Ureter (tissue), 1 donor: ENCODE measurements at regions not wholly inside any gene's neighbourhood (a gene's known extent, or its start where the extent isn't known, plus 50 kb on each side); places are given as distances from the start of the nearest gene placed in this dataset.
"Not testable (repeated sequence)": the region's sequence is repeated elsewhere in the genome, so short reads cannot be mapped to it uniquely, and the experiment has no call there.

Experiments
- DNase-seq: peaks from one replicate; pipeline ENCODE4 v3.0.0-alpha.2; 2020; ENCODE audit warnings: low spot score
- donor health status: DM: yes; HTN: yes; CAD: no.

DNA sequence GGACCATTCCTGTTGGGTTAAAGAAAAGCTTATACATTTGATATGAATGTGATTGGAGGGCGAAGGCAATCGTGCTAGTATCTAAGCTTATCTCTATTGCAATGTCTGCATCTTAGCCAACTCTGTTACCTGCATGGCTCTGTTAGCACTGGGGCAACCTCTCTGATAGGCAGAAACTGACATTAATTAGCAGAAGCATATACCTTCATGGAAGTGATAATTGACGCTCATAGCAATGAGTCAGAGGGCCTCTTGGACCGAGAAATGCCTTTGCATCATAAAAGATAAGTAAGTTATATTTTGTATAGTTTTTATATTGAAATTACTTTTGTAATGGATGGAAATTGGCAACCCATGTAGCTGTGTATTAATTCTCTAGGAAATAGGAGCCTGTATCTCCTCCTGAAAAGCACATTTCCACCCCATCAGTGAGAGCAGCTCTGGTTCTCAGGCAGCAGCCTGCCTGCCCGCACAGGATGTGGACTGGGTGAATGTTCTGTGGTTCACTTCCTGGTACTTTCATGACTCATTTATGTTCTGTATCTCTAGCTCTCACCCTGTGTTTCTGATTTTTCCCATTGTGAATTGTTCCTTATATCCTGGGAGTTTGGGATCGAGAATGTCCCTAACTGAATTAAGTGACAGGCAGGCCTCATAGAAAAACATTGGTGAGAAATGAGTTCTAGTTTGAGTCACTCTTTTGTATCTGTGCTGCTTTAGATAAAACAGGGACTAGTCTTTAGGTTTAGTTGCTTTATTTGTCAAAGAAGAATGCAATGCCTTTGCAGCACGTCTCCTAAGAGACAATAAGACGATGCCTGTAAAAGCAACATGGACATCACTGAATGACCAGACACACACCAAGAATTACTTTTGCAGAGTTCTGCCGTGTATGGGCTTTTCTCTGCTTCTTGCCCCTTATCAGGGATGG lies 344.9 kb downstream of the DCDC2C start:
- DNase-seq, result no peak

DNA sequence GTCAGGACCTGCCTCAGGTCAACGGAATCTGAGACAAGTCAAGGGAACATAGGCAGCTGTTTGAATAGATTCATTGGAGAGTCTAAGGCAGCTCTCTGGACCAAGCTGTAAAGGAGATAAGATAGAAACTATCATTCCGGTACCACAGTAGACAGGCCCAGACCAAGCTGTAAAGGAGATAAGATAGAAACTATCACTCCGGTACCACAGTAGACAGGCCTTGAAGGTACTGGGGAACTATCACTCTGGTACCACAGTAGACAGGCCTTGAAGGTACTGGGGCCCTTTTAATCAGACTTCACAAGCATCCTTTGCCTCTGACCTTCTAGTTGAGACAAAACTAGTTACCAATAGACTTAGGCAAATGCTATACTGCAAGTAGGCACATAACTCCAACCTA lies 346.1 kb downstream of the DCDC2C start:
- DNase-seq, result no peak

DNA sequence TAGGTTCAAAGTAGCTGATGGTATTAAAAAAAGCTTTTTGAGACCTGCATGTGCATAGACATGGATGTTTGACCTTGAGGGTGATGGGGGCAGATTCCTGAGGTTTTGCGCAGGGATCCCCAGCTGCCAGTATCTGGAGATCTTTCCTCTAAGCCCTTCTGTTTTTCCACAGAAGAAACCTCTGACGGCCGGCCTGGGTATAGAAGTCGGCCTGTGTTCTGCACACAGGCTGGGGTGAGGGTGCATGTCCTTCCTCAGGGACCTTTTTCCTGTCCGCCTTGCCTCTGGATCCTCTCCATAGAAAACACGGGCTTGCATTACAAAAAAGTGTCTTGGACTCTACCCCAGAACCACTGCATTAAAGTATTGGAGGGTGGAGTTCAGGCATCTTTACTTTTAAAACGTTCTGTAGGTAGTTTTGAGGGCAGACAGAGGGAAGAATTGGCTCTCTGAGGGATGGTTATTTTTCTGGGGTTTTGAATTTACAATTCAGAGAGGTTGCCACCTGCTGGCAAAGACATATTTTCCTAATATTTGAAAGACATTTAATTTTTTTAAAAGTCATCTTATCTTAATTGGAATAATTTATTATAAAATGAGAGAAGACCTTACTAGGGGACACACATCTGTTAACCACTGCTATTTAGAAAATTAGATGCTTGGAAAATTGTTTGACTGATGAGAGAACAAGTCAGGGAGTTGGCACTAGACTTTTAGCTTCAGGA lies 350.6 kb downstream of the DCDC2C start:
- DNase-seq, result no peak

DNA sequence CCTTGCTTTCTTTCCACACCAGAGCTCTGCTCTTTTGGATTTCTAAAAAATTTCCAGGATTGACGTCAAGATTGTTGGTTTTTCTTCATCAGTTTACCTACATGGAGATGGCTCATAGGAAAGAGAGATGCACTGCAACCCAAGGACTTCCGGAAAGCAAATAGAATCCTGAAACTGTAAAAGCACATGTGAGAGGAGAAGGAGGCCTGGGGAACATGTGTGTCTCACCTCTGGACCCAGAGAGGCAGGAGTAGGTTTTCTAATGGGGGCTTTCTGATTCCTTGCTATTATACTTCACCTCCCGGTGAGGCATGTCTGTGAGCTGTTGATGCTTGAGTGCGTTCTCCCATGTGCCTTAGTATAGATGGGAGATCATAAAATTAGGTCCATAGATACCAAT lies 362.8 kb downstream of the DCDC2C start:
- DNase-seq, result no peak

DNA sequence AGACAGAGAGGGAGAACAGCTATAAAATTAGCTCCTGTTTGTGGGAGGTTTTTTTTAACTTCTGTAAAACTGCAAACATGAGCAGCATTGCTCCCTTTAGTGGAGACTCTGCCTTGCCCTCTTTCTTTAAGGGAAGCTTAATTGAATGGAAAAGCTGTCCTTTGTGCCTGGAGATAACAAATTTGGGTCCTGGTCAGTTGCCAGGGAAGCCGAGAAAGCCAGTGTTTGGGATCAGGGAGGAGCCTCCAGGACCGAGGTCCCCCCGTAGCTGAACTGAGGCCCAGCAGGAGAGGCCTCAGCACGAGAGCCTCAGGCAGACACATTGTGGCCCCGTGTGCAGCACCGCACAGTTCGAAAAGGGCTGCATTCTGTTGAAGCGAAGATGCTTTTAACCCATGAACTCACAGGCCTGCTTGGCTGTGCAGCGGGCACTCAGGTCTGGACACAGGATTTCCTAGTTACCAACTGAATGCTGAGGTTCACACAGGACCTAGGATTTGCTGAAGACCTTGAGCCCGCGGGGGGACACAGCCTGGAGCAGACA lies 369.7 kb downstream of the DCDC2C start:
- DNase-seq, result no peak

DNA sequence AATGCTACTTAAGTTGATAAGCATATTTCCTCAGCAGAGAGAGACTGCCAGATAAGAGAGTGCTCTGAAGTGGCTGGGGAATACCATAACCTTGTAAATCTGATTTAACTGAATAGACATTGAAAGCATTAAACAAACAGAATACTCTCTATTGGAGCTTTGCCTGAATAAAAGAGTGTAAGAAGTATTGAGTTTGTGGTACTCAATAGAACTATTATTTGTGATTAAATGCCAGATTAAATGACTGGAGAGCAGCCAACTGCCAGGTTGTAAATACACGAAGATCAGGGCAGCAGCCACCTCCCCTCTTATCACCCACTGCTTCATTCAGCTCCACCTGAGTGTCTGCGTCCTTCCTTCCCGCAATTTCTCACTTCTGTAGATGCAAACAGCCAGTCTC lies 373.6 kb downstream of the DCDC2C start:
- no peak for DNase-seq

DNA sequence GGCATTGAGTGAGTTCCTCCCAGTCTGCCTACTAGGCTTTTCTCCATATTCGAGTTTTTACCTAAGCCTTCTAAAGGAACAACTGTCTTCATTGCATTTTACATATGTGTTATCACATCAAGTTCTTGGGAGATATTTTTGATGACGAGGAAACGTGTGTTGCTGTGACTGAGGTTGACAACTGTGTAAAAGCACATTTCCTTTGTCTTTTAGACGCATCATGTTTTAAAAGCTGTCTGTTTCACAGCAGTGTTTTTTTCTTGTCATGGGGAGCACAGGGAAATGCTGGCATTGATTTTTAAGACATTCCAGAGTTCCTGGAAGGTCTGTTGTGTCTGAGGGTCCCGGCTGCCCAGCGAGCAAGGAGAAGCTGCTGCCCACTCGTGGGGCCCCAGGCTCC lies 381.8 kb downstream of the DCDC2C start:
- no peak for DNase-seq

DNA sequence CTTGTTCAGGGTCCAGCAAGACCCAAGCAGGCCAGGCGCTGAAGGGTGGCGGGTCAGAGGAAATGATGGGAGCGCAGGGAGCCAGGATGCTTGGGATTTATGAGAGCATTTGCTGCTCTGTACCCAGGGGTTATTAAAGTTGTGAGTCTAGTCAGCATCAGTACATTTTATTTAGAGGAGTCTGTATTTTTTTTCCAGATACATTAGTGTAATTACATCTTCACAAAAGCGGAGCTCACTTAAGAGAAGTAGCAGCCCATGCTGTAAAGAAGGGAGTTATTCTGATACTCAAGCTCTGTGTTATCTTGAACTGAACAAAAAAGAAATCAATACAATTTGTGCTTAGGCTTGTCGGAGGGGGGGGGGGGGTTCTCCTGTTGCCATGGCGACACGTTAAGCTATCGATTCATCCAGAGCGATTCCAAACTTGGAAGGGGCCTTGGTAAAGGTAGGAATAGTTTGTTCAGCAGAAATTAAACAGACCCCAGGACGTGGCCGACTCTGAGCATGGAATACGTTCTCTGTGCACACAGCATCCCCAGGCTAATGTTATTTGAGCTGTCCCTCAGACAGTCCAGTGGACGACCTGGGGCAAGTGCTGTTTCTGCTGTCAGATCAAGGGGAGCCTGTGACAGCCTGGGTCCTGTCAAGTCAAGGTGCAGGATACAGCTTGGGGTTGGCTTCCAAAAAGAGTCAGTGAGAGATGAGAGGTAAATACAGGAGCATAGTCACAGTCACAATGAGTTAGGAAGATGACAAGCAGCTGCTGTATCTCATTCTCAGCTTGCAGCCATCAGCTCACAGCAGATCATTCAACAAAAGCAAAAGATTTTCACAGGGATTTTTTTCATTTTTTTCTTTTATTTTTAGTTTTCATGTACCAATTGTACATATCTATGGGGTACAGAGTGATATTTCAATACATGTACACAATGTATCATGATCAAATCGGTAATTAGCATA lies 387.6 kb downstream of the DCDC2C start:
- no peak for DNase-seq

DNA sequence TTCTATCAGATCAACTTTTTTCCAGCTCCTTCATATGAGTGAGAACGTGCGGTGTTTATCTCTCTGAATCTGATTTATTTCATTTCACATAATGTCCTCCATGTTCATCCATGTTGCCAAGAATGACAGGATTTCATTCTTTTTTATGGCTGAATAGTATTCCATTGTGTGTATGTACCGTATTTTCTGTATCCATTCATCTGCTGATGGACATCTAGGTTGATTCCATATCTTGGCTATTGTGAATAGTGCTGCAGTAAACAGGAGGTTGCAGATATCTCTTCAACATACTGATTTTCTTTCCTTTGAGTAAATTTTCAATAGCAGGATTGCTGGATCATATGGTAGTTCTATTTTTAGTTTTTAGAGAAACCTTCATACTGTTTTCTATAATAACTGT lies 388.5 kb downstream of the DCDC2C start:
- DNase-seq, result no peak

DNA sequence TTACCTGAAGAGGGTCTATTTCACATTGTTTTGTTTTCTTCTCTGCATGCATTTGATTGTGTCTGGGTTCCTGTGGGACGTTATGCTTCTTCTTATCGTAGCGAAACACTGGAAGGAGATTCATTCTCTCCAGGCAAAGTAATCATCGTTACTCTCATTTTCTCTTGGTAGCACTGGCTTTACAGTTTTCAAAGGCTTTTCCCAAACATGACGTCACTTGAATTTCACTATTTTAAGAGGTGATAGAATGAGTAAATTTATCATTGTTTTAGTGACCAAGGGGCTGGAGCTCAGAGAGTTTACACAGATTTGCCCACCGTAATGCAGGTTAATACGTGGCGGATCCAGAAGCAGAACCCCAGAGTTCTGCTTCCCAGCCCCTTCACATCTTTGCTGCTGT lies 391.4 kb downstream of the DCDC2C start:
- no peak for DNase-seq

DNA sequence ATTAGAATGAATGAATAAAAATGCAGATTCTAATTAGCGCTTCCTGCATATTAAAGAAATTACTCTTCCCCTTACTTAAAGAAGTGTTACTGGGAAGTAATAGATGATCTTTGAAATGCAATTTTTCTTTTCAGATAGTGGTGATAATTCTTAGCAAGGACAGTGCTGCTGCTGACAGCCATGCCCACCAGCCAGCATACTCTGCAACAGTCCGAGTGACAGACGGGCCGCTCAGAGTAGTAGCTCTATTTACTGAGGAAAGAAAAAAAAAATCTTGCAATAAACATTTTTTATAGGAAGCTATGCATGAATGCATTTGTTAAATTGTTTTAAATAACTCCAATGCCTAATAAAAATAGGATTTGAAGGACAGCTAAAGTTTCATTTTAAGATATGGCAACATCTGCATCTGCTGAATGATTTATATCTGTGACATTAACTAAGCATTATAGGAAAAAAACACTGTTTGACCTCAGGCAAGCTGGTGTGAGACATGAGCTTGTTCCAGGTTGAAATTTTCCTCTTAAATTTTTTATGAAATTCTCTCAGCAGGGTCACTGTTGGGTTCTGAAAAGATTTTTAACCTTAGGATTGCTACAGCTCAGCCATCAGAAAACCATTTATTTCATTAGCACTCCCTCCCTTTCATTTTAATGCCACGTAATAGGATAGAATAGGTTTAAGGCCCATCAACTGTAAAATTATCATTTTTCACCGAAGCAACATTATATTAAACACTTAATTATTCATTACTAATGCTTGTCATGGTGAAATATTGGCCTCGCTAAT lies 393.8 kb downstream of the DCDC2C start:
- DNase-seq, result no peak

DNA sequence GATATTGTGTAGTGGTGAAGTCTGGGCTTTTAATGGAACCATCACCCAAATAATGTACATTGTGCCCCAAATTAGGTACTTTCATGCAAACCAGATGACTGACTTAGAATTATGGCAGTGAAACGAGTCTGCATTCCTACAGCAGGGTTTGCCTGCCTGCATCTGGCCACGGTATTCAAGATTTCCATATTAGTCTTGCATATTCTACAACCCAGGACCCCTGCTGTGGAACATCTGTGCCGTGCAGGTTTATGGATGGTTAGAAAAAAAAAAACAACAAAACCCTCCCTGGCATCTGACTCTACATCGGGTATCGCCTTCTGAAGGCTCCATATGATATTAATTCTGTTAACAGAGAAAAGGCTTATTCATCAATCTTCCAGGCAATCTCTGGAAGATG lies 394.8 kb downstream of the DCDC2C start:
- no peak for DNase-seq

DNA sequence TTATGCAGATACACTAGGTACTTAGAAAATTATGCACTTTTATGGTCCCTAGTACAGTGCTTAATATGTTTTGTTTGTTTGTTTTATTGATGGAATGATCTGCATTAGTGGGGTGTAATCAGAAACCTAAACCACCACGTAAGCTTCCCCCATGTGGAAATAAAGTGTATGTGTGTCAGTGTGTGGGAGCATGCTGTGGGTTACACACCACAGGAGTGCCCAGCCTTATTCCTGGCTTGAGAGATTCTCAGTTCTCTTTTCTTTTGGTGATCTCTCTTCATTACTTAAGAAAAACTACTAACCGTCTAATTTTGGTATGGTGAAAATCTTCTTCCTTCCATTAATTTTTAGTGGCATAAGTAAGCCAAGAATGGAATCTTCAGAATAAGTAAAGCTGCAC lies 398.6 kb downstream of the DCDC2C start:
- no peak for DNase-seq

DNA sequence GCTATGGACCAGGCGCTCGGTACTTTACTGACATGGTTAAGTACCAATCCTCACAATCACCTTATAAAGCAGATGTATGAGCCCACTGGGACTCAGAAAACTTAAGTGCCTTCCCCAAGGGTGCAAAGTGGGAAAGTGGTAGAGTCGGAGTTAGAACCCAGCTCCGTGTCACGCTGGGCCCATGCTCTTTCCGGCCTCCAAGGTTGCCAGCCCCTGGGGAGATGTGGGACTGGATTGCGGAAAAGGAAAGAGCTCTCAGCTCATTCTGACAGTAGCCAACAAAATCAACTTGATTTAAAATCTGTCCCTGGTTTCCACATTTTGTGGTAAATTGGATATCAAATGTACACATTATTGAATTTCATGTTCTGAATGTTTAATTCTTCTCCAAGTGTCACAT lies 403.8 kb downstream of the DCDC2C start:
- no peak for DNase-seq

DNA sequence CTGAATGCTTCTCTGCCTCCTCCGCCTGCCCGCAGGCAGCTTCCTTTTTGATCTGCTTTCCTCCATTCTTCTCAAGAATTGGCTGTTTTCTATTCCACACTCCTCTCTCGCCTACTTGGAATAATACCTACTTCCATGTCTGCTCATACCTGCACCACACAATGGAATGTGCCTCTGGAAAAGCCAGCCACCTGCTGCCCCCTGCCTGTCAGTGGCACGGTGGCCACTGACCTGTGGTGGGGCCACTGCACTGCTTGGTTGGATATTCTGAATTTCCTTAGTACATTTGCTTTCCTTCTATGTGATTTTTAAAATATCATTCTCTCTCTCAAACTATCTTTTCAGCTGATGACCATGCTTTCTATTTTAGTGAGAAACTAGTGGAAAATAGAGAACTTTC lies 406.9 kb downstream of the DCDC2C start:
- no peak for DNase-seq

DNA sequence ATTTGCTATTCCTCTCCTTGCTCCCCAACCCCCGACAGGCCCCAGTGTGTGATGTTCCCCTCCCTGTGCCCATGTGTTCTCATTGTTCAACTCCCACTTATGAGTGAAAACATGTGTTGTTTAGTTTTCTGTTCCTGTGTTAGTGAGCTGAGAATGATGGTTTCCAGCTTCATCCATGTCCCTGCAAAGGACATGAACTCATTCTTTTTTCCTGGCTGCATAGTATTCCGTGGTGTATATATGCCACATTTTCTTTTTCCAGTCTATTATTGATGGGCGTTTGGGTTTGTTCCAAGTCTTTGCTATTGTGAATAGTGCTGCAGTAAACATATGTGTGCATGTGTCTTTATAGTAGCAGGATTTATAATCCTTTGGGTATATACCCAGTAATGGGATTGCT lies 412.1 kb downstream of the DCDC2C start:
- not testable (repeated sequence) for DNase-seq

DNA sequence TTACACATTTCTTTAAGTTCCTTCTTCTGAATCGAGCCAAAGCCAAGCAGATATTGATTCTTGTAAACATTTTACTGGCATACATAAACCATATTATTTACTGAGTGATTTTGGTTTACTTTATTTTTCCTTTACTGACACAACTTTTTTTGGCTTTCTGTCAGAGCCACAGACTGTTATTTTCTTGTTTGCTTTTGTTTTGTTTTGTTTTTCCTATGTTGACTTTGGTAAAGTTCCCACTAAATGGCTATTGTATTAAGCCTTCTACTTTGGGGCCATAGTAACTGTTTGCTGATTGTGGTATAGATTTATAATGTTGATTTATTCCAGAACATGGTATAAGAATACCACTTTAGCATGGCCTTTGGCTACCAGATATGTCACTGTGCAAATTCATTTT lies 419.4 kb downstream of the DCDC2C start:
- DNase-seq, result no peak

DNA sequence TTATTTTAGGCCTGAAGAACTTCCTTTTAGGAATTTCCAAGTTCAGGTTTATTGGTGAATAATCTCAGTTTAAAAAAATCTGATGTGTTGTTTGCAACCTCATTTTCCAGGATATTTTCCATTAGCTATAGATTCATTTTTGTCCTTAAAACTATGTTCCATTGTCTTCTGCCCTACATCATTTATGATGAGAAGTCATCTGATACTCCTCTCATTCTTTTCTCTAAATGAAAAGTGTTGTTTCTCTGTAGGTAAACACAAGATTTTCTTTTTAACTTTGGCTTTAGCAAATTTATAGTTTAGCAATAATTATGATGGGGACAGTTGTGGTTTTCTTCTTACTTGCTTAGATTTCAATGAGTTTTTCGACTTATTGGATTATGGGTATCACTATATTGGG lies 427.3 kb downstream of the DCDC2C start:
- no peak for DNase-seq

DNA sequence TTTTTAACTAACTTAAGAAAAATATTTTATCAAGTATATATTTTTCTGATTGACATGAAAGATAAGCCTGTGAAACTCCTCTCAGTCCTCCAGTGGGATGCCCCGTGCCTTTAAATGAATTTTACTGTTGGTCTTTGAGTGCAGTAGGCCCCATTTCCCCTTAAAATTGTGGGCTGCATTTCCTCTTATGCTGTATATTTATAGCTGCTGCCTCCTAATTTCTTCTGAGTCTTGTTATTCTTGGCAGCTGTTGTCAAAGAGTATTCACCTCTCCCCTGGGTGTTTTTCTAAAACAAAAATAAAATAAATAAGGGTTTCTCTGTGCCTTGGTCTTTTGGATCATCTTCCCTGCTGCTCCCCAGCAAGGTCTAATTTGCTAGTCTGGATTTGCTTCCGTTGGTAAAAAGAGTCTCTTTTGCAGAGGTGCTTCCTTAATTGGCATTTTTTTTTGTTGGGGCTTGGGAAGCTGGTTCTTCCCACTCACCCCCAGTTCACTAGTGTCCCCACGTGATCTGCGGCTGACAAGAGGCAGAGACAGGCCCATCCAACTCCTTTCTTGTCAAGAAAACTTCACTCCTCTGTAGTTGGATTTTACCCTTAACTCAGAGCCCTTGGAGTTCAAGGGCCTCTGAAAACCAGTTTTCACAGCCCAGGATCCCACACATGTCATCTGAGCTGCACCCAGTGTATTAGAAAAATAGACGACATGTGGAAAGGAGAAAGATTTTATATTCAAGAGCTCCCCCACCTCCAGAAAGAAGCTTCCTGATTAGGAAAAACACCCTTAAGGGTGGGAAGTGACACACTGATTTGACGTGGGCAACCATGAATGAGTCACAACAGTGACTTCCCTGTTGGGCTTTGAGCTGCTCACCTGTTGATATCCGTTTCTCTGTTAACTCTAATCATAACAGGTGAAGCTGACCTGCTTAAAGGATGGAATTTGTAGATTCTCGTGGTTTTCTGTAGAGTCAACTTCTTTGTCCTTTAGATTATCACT lies 431.5 kb downstream of the DCDC2C start:
- no peak for DNase-seq

DNA sequence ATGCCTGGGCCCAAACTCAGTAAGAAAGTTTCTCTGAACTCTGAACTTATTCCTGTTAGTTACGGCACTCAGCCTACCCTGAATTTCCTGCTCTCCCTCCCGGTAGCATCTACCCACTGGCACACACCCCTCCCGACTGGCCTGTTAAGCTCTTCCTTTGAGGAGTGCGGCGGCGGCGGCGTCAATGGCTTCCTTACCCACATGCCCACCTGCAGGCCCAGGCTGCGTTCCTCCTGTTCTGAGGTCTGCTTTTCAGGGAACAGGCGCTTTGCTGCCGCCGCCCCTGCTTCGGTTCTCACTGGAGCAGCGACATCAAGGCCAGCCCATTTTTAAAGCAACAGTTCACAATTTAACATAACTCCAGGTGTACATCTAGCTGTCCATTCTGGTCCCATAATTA lies 432.4 kb downstream of the DCDC2C start:
- no peak for DNase-seq
